Stimulated activated CD4-positive, alpha-beta T cell treated with anti-CD3 and anti-CD28 coated beads, Interleukin-2, amount 100 ng/mL, for 48 hours (primary cell): ENCODE measurements at regions not wholly inside any gene's neighbourhood (a gene's known extent, or its start where the extent isn't known, plus 50 kb on each side); places are given as distances from the start of the nearest gene placed in this dataset.

Experiments used
- DNase-seq, 2 donors: peaks; one replicate each; pipeline ENCODE4 v3.0.0-alpha.2; 2020

DNA sequence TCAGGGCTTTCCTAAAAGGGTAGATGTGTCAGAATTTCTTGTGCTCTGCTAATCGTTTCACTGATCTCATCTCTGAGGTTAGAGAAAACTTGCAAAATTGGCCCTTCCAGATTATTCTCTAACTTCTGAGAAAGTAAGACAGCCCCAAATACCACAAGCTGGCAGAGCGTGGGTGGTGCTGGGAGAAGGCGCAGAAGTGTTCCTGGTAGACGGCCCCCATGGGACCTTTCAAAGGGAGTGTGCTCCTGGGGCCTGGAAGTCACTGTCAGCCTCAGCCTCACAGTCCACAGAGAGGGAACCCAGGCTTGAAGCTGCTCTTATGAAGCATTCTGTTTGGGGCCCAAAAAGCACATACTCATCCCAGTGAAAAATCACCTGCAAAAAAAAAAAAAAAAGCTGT is 86.5 kb upstream of the PFN2 start:
- DNase-seq = no peak

DNA sequence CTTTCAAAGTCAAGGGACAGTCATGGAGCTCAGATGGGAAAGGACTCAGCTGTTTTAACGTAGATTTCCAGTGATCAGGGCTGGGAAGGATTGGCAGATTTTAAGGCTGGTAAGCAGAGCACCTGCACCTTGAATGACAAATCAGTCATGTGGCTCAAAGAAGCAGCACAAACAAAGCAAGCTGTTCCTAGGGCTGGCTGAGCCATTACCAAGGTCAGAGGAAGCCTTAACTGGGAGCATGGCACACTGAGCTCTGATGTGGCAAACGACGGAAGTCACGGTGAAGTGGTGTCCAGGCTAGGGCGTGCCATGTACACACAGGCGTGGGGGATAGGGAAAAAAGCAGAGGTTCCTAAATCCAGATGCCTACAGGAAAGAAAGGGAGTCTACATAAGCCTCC is 84.6 kb upstream of the PFN2 start:
- no peak for DNase-seq

DNA sequence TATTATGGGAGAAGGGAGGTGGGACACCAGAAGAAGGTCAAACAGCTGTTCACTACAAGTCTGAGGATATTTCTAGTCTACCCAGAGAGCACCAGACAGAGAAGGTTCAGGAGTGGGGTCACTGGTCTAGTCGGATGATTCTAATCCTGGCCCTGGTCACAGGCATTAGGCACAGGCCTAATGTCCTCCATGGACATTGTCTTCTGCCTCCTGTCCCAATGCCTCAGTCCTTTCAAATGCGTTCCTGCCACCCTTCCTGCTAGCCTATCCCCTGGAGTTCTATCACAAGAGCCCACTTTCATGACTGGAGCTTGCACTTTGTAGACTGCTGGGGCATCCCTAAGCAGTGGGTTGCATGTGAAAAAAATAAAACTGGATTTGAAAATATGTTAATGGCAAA is 83.9 kb upstream of the PFN2 start:
- no peak for DNase-seq

DNA sequence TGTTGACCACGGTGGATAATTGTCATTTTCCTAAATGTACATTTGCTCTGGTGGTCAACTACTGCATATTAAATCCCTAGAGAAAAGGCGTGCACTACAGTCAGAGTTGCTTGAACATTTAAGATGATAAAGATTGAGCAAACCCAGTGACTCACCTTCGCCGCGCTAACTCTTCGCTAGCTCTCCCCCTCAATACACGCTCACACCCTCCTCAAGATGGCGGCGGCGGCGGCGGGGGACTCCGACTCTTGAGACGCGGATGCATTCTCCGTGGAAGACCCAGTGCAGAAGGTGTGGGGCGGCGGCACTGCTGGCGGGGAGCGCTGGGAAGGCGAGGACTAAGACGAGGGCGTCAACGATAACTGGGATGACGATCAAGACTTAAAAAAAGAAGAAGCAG is 79.8 kb upstream of the PFN2 start:
- no peak for DNase-seq

DNA sequence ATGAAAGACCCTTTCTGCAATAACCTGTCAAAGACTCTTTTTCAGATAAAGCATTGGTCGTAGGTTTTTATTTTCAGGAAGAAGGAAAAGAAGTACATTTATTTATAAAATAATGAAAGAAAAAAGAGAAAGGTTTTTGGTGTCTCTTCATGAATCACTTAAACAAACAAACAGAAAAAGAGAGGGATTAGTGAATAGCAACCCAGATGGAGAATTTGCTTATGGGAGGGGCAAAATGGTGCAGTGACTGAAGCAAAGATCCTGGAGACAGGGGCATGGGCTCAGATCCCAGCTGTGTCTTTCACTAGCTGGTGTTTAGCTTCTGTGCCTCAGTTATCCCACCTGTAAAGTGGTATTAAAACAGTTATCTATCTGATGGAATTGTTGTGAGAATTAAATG is 78.6 kb upstream of the PFN2 start:
- no peak for DNase-seq

GRCh38 chr3:150041877-150042276 is 71.2 kb upstream of the PFN2 start:
- no peak for DNase-seq

GRCh38 chr3:150040097-150040496 is 69.4 kb upstream of the PFN2 start:
- no peak for DNase-seq

DNA sequence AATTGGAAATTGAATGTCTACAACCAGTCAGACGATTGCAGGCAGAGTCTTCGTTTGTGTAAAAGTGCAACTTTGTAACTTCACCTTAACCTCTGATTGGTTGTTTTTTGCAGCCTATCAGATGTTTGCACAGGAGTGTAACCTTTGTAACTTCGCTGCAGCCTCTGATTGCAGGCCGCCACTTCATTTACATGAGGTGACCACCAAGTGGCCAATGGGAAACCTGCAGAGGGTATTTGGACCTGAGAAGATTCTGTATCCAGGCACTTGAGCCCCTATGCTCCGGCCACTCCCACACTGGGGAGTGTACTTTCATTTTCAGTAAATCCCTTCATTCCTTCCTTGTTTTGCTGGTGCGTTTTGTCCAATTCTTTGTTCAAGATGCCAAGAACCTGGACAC is 68.1 kb upstream of the PFN2 start:
- DNase-seq = no peak

- no peak for DNase-seq
Measured at GRCh38 chr3:150036780-150037179, 66.1 kb upstream of the PFN2 start.

DNA sequence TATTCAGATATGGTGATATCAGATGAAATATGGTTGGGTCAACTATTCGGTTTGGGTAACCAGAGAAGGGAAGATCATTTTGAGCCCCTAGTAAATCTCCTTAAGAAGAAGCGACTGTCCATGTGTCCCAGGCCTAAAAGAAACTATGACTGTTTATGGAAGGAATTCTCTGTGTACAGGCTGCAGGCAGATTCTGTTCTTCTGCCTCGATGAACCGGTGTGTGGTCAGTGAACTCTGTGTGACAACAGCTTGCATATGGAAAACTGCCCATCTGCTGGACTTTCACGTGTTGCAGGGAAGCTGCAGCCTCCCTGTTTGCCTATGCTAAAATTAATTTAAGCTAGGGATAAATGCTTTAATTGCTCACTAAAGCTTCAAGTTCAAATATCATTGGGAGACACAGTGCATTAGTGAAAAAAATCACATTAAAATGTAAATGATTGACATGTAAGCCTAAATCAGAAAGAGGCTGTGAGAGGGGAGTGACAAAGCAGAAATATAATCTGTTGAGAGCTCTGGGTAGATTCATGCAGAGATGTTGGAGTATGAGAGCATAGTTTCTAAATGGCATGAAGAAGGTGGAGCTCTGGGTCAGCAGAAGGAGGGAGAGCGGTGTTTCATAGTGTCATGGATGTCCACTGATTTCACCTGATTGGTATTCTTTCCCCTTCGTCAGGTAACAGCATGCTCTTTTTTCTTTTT is 65.4 kb upstream of the PFN2 start:
- DNase-seq = no peak

DNA sequence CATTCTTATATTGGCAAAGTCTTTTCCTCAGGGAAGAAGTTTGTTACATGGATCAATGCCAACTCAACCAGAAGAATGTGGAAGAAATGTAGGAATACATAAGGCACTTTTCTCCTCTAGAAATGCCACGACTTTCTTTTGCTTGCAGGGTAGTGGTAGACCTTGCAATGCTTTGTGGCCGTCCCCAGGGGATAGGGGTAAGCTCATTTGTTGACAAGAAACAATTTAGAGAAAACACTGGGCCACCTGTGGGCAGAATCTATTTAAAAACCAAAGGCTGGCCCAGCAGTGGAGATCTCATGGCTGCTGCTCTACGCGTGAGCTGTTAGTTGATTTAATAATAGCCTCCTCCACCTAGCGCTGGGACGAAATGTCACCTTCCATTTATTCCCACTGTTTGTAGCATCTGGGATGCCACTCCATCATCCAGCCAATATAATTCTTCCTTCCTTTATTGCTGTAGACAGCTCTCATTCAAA is 64.6 kb upstream of the PFN2 start:
- no peak for DNase-seq

GRCh38 chr3:150033721-150034120 is 63.0 kb upstream of the PFN2 start:
- DNase-seq = no peak

- DNase-seq = no peak
Measured at GRCh38 chr3:150030841-150031240, 60.1 kb upstream of the PFN2 start.

GRCh38 chr3:150023239-150023636 is 52.5 kb upstream of the PFN2 start:
- no peak for DNase-seq

DNA sequence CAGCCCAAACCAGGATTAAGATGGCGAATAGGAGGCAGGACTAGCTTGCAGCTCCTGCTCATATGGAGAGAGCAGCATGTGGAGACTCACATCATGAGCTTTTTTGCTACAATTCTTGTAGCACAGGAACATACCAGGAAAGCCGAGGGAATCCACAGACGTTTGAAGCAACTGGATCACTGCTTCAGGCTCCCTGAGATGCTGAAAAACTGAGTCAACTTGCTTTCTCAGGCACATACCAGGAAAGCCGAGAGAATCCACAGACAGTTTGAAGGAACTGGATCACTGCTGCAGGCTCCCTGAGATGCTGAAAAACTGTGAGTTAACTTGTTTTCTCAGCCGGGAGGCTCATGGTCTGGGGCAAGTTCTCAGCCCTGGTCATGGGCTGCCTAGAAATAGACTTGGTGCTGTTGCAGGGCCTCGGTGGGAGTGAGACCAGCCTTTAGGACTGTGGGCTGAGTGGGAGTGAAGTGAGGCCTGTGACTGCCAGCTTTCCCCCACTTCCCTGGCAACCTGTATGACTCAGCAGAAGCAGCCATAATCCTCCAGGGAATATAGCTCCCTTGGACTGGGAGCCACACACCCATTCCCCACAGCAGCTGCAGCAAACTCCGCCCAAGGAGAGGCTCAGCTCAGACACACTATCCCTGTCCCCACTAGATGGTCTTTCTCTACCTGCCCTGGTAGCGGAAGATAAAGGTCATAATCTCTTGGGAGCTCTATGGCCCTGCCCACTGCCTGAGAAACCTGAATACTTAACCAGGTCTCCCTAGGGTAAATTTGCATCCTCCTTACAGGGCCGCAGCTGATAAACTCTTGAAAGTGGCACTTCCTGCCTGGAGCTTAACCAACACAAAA is 51.9 kb upstream of the PFN2 start:
- no peak for DNase-seq

GRCh38 chr3:150020527-150020926 is 49.8 kb upstream of the PFN2 start:
- DNase-seq = no peak
